ACC112 (cell line): ENCODE measurements at regions not wholly inside any gene's neighbourhood (a gene's known extent, or its start where the extent isn't known, plus 50 kb on each side); places are given as distances from the start of the nearest gene placed in this dataset.
A peak's percentile ranks its signal among the peaks of the same experiment; 100 is the strongest.
"Not testable (repeated sequence)": the region's sequence is repeated elsewhere in the genome, so short reads cannot be mapped to it uniquely, and the experiment has no call there.

ENCODE experiments used
- H2AFZ ChIP-seq: fragments of 200-600 bp; sonication (generic); one replicate; pipeline ENCODE4 v1.6.0; 2017; ENCODE audit warnings: antibody characterized with exemption, low read length; ENCODE audit not compliant: unreplicated experiment
- H3K27ac ChIP-seq: fragments of 200-600 bp; sonication (generic); 2 replicates; pipeline ENCODE4 v1.5.1; 2014; ENCODE audit warnings: low read depth, mild to moderate bottlenecking, antibody characterized with exemption, low read length, moderate library complexity
- H3K27me3 ChIP-seq: fragments of 200-600 bp; sonication (generic); 2 replicates; pipeline ENCODE4 v1.6.1; 2014; ENCODE audit warnings: mild to moderate bottlenecking, antibody characterized with exemption, low read length, moderate library complexity, mixed read lengths; ENCODE audit not compliant: insufficient read depth
- H3K36me3 ChIP-seq: fragments of 200-600 bp; sonication (generic); 2 replicates; pipeline ENCODE4 v1.6.1; 2016; ENCODE audit warnings: mild to moderate bottlenecking, antibody characterized with exemption, low read length, moderate library complexity, mixed read lengths; ENCODE audit not compliant: insufficient read depth
- H3K4me1 ChIP-seq: fragments of 200-600 bp; sonication (generic); one replicate; pipeline ENCODE4 v1.6.1; 2016; ENCODE audit warnings: low read length, mixed read lengths; ENCODE audit not compliant: insufficient read depth, unreplicated experiment, control insufficient read depth
- H3K4me3 ChIP-seq: fragments of 200-600 bp; sonication (generic); 2 replicates; pipeline ENCODE4 v1.5.1; 2014; ENCODE audit warnings: mild to moderate bottlenecking, low read depth, low read length
- H3K79me2 ChIP-seq: fragments of 200-600 bp; sonication (generic); one replicate; pipeline ENCODE4 v1.6.0; 2016; ENCODE audit warnings: low read length; ENCODE audit not compliant: control insufficient read depth, unreplicated experiment, insufficient read depth

DNA sequence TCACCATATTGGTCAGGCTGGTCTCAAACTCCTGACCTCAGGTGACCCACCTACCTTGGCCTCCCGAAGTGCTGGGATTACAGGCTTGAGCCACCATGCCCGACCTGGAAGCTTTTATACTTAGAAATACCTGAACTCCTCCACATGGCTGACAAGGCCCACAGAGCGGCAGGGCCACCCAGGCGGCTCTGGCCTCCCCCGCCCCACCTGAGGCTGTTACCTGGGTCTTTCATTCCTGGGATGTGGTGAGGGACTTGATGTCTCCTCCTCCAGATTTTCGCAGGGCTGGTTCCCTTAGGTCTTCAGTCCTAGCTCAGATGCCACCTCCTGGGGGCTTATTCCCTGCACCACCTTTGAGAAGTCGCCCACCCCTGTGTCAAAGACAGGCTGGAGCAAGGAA is 152.1 kb downstream of the LY86 start:
- H3K4me1 ChIP-seq, result no peaks in the 10 kb centered on the region
- no peaks in the 10 kb centered on the region for H3K79me2 ChIP-seq
- H3K27ac ChIP-seq, result no peak overlapping the region
- H3K4me3 ChIP-seq, result no peak overlapping the region
- H3K36me3 ChIP-seq, result no peaks in the 10 kb centered on the region
- H2AFZ ChIP-seq, result no peak overlapping the region
- peaks cover 21% of the 10 kb centered on the region; the same call in 1 of the 2 replicates for H3K27me3 ChIP-seq

DNA sequence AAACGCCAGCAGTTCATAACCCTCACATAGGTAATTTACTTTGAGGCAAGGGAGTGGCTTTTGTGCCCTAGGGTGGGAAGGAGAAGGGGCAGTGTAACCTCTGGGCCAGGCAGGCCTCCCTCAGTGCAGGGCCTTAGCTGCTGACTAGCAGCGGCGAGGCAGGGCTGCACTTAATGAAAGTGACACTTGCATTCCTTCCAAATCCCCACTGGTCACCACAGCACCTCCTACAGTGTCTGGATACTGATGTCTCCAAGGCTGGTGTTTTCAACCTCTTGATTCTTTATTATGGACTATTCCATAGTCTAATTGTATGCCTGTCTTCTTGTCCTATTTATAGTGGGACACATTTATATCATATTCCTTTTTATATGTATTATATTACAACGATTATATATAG is 152.7 kb downstream of the LY86 start:
- Histone ChIP-seq H3K27me3 (peaks cover 21% of the 10 kb centered on the region; the same call in 1 of the 2 replicates), H3K4me3 (no peak overlapping the region), H3K79me2 (no peaks in the 10 kb centered on the region), H2AFZ (no peak overlapping the region), H3K27ac (no peak overlapping the region), H3K36me3 (no peaks in the 10 kb centered on the region), H3K4me1 (no peaks in the 10 kb centered on the region)

DNA sequence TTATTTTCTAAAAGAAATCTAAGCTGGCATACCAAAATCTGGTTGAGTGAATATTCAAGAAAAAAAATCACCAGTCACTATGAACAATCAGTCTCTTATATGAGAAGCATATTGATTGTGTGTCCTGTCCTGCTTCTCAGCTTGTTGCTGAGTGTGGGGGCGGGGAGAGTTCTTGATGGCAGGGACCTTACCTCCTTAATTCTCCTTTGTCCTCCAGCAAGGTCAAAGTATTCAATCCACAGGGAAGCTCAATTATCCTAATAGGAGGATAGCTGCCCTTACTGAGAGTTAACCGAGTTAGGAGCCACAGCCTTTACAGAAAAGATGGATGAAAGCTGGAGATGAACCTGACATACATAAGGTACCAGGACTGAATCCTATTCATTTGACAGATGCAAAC is 154.0 kb downstream of the LY86 start:
- Histone ChIP-seq H3K4me3 (no peak overlapping the region), H2AFZ (no peak overlapping the region), H3K27me3 (peaks cover 19% of the 10 kb centered on the region; the same call in 1 of the 2 replicates), H3K27ac (no peak overlapping the region), H3K79me2 (no peaks in the 10 kb centered on the region), H3K4me1 (no peaks in the 10 kb centered on the region), H3K36me3 (no peaks in the 10 kb centered on the region)

DNA sequence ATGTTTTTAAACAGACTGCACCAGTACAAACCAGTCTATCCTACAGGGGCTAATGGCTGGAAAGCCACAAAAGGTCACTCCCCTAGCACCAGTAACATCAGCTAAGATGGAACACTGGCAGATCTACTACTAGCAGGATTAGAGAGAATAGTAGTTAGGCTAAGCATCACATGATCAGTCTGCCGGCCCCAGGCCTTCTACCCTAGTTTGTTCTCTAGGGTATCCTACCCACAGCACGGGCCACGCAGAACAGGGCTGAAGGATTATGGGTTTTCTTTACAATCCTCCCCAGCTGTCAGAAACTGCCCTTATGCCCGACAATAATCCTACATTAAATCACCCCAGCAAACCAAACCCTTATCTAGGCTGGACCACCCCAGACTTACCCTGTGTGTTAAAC is 156.0 kb downstream of the LY86 start:
- H3K27me3 ChIP-seq, result peaks cover 5% of the 10 kb centered on the region; the same call in 1 of the 2 replicates
- H3K79me2 ChIP-seq, result no peaks in the 10 kb centered on the region
- H3K36me3 ChIP-seq, result no peaks in the 10 kb centered on the region
- H3K27ac ChIP-seq, result no peak overlapping the region
- peaks cover 3% of the 10 kb centered on the region for H3K4me1 ChIP-seq
- H3K4me3 ChIP-seq, result no peak overlapping the region
- H2AFZ ChIP-seq, result no peak overlapping the region

DNA sequence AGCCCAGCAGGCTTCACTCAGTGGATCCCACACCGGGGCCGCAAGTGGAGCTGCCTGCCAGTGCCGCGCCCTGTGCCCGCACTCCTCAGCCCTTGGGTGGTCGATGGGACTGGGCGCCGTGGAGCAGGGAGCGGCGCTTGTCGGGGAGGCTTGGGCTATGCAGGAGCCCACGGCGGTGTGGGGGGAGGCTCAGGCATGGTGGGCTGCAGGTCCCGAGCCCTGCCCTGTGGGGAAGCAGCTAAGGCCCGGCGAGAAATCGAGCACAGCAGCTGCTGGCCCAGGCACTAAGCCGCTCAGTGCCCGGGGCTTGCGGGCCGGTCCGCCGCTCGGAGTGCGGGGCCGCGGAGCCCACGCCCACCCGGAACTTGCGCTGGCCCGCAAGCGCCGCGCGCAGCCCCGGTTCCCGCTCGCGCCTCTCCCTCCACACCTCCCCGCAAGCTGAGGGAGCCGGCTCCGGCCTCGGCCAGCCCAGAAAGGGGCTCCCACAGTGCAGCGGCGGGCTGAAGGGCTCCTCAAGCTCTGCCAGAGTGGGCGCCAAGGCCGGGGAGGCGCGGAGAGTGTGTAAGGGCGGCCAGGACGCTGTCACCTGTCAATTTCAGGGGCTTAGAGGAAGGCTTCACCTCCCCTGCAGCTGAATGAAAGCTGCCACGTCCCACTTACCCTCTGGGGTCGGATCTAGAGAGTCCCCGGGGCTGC is 157.3 kb downstream of the LY86 start:
- not testable (repeated sequence) for H3K79me2 ChIP-seq, H3K36me3 ChIP-seq, H3K27me3 ChIP-seq, H3K4me3 ChIP-seq, H3K27ac ChIP-seq, H2AFZ ChIP-seq
- H3K4me1 ChIP-seq, result peaks cover 10% of the 10 kb centered on the region

DNA sequence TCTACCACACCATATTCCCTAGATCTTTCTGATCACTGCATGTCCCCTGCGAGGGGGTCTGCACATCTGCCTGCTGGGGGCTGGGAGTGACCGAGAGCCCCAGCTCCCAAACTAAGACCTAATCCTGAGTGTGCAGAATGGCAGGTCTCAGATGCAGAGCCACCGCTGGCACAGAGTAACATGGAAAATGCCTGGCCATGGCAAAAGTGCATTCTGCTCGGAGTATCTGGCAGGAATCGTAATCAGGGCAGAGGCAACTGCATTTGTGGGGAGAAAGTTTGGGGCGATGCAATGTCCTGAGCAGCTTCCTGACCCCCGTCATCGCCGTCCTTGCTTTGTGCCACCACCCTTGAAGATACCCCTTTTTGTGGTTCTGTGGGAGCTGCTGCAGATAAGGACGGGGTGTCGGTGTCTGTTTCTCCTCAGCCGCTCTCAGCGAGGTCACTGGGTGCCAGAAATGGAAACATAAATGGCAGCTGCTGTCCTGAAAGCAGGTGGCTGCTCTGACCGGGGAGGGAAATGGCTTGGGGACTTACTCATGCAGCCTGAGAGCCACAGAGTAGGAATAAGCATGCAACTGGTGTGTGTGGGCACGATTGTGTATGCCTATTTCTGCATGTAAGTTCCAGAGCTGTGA is 157.9 kb downstream of the LY86 start:
- Histone ChIP-seq H3K79me2 (no peaks in the 10 kb centered on the region), H3K27ac (no peak overlapping the region), H2AFZ (no peak overlapping the region), H3K36me3 (no peaks in the 10 kb centered on the region), H3K4me3 (no peak overlapping the region), H3K27me3 (no peaks in the 10 kb centered on the region), H3K4me1 (peaks cover 16% of the 10 kb centered on the region)

DNA sequence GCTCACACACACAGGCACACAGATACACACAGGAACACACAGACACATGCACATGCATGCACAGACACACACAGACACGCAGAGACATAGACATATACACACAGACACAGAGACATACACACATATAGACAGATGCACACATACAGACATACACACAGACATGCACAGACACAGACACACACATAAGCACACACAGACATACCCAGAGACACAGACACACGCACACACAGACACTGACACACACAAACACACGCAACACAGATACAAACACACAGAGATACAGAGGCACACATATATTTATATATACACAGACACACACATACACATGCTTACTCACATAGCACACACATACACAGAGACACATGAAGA is 158.4 kb downstream of the LY86 start:
- peaks cover 19% of the 10 kb centered on the region for H3K4me1 ChIP-seq
- H2AFZ ChIP-seq, result no peak overlapping the region
- H3K4me3 ChIP-seq, result no peak overlapping the region
- H3K79me2 ChIP-seq, result no peaks in the 10 kb centered on the region
- H3K27ac ChIP-seq, result no peak overlapping the region
- H3K36me3 ChIP-seq, result no peaks in the 10 kb centered on the region
- no peaks in the 10 kb centered on the region for H3K27me3 ChIP-seq

DNA sequence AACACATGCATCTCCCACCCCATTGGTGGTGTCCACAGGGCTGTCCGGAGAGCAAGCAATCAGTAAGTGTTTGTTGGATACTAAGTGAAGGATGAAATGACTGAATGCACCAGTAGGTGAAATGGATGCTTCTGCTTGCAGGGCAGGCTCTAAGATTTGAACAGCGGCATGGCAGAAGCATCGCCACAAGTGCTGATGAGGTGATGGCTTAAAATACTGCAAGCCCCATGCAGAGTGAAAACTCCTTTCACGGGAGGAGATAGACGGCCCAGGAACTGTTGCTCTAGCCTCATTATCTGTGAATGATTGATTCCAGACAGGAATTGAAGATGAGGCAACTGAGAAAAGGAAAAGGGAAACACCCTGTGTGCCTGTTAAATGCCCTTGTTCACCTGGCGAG is 158.9 kb downstream of the LY86 start:
- Histone ChIP-seq H3K27ac (no peak overlapping the region), H2AFZ (no peak overlapping the region), H3K27me3 (no peaks in the 10 kb centered on the region), H3K4me1 (peaks cover 20% of the 10 kb centered on the region), H3K4me3 (no peak overlapping the region), H3K79me2 (no peaks in the 10 kb centered on the region), H3K36me3 (no peaks in the 10 kb centered on the region)

DNA sequence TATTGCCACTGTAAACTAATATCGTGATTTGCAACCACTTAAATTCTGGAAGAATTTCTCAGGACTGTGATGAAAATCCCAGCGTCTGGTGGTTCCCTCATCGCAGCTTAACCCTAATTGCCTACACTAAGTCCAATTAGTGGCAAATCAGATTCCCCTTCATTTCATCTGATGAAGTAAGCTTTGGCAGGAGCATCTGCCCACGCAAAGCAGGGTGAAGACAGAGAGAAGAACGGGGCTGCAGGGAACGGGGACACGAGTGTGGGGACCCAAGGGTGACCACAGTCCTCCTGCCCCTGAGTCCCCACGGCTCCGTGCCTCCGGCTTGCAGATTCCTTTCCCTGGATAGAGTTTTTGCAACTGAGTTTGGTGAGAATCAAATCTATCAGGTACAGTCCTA is 159.5 kb downstream of the LY86 start:
- no peaks in the 10 kb centered on the region for H3K36me3 ChIP-seq
- H3K27me3 ChIP-seq, result no peaks in the 10 kb centered on the region
- peaks cover 20% of the 10 kb centered on the region for H3K4me1 ChIP-seq
- no peak overlapping the region for H2AFZ ChIP-seq
- no peaks in the 10 kb centered on the region for H3K79me2 ChIP-seq
- H3K4me3 ChIP-seq, result no peak overlapping the region
- H3K27ac ChIP-seq, result no peak overlapping the region

DNA sequence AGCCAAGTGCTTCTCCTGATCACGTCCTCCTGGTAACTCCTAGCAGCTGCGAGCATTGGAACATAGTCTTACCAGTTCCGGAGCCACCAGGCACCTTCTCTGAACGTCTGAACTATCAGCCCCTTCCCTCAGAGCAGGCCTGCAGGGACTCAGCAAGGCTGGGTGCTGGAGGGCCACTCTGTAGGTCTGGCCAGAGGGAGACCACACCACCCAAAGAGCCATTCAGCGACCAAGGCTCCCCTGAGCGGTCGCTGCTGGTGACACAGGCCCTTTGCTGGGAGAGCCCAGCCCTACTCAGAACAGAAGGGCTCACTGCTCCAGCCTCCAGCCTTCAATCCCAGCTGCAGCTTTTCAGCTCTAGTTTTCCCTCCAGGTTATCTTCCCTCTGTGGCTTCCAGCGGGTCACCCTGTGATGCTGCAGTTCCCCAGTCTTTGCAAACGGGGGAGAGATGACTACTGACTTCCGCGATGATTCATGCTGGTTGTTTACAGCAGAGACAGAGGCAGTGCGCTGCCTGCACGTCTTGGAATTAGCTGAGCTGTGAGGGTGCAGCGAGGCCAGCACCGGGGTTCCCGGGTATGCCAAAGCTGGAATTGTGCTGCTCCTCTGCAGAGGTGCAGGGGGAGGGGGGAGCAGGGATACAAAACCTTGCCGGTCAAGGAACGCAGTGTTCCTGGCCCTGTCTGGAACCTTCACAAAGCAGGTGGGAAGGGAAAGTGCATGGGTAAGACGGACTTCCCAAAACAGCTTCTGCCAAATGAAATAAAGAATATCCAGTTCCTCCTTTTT is 161.4 kb downstream of the LY86 start:
- H3K36me3 ChIP-seq, result no peaks in the 10 kb centered on the region
- H3K27ac ChIP-seq, result peak overlapping the region; percentile 46; the same call in 1 of the 2 replicates
- no peaks in the 10 kb centered on the region for H3K27me3 ChIP-seq
- H3K79me2 ChIP-seq, result no peaks in the 10 kb centered on the region
- peak overlapping the region; percentile 73 for H2AFZ ChIP-seq
- H3K4me1 ChIP-seq, result peaks cover 20% of the 10 kb centered on the region
- H3K4me3 ChIP-seq, result peak overlapping the region; percentile 47
